CD4-positive, alpha-beta T cell treated with Interleukin-12 subunit alpha and Interleukin-12 subunit beta, for 1 hour (primary cell): ENCODE measurements at regions not wholly inside any gene's neighbourhood (a gene's known extent, or its start where the extent isn't known, plus 50 kb on each side); places are given as distances from the start of the nearest gene placed in this dataset.
"Not testable (repeated sequence)": the region's sequence is repeated elsewhere in the genome, so short reads cannot be mapped to it uniquely, and the experiment has no call there.

ENCODE experiments used
- DNase-seq: peaks from one replicate; pipeline ENCODE4 v3.0.0-alpha.2; 2020

- DNase-seq: no peak
Measured at GRCh38 chr13:79861731-79862130, 380.8 kb downstream of the NDFIP2 start.

GRCh38 chr13:79860791-79861190 is 379.8 kb downstream of the NDFIP2 start:
- no peak for DNase-seq

GRCh38 chr13:79859756-79860155 is 378.8 kb downstream of the NDFIP2 start:
- DNase-seq: no peak

DNA sequence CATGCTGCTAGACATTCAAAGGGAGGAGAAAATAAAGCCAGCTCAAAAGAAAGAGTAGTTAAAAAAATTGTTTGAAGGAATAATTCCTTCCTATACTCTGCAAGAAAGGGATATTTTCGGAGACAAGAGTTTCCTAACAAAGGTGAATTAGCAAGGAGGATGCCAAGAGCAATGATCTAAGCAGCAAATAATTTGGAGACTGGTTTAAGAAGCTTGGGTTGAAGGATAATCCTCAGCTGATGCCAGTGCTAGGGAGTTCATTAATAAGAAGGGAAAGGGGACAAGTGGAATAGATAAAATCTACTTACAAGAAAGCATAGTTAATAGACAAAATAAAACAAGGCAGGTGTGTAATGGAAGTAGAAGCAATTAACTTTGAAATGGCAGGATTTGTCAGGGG is 372.3 kb downstream of the NDFIP2 start:
- no peak for DNase-seq

- no peak for DNase-seq
Measured at GRCh38 chr13:79851318-79851717, 370.4 kb downstream of the NDFIP2 start.

DNA sequence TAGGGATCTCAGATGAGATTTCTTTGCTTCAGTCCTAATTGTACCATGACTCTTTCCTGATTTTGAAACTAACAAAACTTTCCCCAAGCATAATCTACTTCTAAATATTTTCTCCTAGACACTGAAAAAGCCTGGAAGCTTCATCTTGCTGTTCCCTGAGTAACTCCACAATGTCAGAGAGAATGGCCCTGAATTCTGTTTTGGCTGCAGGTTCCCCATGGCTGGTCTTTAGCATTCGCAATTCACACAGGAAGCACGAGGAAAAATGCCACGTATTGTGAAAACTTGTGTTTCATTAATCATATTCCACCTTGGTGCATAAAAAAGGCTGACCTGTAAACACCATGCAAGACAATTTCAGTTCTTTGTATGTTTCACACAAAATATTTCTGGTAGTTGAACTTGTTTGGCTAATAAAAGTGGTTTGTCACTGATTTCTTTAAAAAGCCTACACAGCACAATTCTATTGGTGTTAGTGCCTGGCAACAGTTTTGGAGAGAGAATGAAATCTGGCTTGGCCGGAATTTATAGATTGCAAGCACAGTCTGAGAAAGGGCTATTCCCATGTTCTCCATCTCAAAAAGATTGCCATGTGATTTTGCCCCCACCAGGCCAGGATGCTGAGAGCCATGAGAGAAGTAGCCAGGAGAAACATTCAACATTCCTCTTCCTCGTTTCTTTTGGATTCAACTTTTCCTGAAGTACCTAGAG is 367.1 kb downstream of the NDFIP2 start:
- no peak for DNase-seq

GRCh38 chr13:79846386-79846785 is 365.4 kb downstream of the NDFIP2 start:
- no peak for DNase-seq

DNA sequence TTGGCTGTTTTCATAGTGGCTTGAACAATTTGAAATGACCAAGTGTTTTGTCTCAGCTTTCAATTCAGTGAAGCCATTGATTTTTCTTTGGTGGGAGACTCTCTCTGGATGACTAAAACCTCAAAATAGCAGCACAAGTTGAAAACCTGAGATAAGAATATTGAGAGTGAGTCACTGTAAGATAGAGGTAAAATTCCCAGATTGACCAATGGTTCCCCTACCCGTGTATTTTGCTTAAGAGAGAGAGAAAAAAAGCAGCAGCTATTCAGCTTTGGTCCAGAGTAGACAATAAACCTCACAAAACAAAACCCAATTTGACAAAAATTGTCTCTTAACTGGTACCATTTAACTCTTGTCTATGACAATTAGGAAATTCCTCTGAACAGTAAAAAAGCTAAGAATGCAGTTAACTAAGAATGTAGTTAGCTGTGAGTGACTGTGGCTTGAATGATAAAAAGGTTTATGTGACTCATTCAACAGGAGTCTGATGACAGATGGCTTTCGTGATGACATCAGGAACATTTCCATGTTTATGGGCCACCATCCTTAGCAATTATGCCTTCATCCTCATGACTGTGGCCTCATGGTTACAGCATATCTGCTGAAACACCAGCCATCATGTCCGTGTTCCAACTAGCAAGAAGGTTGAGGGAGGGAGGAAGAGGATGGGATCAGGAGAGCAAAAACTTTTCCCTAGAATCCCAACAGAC is 356.9 kb downstream of the NDFIP2 start:
- no peak for DNase-seq

- DNase-seq: not testable (repeated sequence)
Measured at GRCh38 chr13:79836121-79836520, 355.2 kb downstream of the NDFIP2 start.

DNA sequence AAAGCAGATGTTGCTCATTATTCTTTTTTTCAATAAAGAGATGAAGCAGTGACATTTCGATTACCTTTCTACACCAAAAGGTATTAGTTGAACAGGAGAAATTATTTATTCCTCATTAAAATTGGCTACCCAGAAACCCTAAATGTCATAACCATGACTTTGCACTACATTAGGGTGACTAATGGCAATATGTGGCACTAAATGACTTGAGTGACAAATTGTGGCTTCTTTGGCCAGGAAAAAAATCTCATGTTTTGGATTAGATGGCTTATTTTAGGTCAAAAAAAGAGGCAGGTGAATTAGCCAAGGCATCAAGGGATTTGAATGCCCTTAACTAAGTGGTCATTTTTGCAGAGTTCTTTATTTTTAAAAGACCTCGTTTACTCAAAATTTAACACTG is 353.9 kb downstream of the NDFIP2 start:
- no peak for DNase-seq

GRCh38 chr13:79833991-79834390 is 353.0 kb downstream of the NDFIP2 start:
- no peak for DNase-seq

GRCh38 chr13:79831556-79831955 is 350.6 kb downstream of the NDFIP2 start:
- DNase-seq: no peak

DNA sequence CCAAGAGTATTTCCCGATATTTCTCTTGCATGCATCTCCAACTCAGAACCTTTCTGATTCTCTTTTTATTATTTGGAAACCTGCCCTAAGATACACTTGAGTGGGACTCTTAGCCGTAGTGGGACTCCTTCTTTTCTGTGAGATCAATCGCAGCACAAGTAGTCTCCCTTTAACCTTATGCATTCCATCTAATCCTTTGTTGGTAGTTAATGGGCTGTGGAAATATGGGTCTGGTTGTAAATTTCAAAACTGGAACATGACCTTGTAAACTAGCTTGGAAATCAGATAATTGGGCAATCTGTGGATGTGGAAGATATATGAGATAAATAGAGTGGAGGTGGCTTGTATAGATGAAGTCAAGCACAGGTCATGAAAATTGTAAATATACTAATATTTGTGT is 350.0 kb downstream of the NDFIP2 start:
- no peak for DNase-seq

GRCh38 chr13:79830426-79830825 is 349.5 kb downstream of the NDFIP2 start:
- DNase-seq: no peak

GRCh38 chr13:79829880-79830279 is 348.9 kb downstream of the NDFIP2 start:
- no peak for DNase-seq

DNA sequence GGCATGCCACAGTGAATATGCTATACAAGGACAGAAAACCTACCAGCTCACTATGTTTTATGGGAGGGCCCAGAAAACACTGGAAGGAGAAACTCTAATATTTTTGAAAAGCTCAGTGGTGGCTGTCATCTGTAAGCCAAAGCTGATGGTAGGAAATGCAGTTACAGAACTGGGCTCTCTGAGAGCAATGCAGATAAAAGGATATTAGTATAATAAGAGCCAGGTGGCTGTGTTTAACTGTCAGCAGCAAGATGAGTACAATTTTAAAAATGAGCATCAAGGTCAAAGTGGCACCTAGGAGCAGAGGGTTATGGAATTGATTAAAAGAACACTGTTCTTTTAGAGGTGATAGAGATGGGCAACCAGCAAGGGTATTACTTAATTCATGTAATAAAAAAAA is 345.0 kb downstream of the NDFIP2 start:
- DNase-seq: no peak

DNA sequence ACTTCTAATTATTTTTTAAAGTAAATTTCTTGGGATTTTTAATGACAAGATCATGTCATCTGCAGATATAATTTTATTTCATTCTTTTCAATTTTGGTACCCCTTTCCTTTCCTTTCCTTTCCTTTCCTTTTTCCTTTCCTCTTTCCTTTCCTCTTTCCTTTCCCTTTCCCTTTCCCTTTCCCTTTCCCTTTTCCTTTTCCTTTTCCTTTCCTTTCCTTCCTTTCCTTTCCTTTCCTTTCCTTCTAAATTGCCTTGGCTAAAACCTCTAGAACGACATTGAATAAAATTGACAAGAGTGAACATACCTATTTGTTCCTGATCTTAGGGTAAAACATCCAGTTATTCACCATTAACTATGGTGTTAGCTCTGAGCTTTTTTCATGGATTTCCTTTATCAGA is 334.1 kb downstream of the NDFIP2 start:
- DNase-seq: no peak

- no peak for DNase-seq
Measured at GRCh38 chr13:79812070-79812850, 331.3 kb downstream of the NDFIP2 start.

- no peak for DNase-seq
Measured at GRCh38 chr13:79811170-79811569, 330.2 kb downstream of the NDFIP2 start.

DNA sequence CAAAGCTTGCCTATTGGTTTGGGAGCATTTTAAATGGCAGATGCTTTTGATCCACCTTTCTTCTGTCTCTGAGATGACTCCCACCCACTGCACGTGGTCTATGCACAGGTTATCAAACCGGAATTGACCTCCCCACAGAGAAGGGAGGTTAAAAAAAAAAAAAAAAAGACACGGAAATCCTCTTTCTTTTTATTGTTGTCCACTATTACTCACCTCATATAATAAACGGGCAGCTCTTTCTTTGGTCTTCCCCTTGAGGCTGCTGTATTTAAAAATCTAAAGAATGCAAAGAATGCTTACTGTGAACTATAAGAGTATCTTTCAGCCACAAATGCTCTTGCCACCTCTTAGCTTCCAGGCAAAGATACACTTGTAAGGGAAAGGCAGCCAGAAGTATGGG is 329.7 kb downstream of the NDFIP2 start:
- DNase-seq: no peak

- DNase-seq: no peak
Measured at GRCh38 chr13:79810018-79810417, 329.1 kb downstream of the NDFIP2 start.

- no peak for DNase-seq
Measured at GRCh38 chr13:79808475-79808874, 327.5 kb downstream of the NDFIP2 start.

DNA sequence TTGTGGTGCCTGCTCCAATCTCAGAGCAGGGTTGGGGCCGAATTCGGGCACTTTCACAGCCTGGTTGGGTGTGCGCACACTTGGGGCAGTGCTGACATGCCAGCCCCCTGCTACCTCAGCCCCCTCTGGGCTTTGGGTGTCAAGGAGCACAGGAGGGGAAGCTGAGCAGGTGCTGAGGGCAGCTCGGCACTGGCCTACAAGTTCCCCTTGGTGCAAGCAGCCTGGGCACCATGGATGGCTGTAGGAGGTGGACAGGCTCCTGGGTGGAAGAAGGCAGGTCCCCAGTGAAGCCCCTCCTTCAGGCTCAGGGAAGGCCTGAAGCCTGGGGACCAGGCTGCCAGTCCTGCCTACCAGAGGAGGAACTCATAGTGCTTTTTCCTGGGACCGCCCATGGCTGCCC is 326.6 kb downstream of the NDFIP2 start:
- DNase-seq: no peak

- DNase-seq: no peak
Measured at GRCh38 chr13:79806821-79807220, 325.9 kb downstream of the NDFIP2 start.
